ENCODE measurements at regions not wholly inside any gene's neighbourhood (a gene's known extent, or its start where the extent isn't known, plus 50 kb on each side); places are given as distances from the start of the nearest gene placed in this dataset.

DNA sequence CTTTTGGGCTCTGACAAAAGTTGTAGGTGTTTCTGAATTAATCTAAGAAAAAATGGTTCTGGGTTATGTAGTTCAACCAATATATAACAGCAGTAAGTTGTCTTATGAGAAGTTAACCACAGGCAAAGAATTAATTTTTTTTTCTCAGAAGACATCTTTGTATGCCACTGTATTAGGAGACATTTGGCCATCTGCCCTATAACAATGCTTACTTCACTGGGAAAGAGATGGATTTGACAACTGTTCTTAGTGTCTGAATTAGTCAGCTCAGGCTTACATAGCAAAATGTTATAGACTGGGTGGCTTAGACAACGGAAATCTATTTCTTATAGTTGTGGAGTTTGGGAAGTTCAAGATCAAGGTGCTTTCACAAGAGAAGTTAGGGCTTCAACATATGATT, 508.1 kb downstream of the STIM2 start:
- TF ChIP-seq, protein P1, sequence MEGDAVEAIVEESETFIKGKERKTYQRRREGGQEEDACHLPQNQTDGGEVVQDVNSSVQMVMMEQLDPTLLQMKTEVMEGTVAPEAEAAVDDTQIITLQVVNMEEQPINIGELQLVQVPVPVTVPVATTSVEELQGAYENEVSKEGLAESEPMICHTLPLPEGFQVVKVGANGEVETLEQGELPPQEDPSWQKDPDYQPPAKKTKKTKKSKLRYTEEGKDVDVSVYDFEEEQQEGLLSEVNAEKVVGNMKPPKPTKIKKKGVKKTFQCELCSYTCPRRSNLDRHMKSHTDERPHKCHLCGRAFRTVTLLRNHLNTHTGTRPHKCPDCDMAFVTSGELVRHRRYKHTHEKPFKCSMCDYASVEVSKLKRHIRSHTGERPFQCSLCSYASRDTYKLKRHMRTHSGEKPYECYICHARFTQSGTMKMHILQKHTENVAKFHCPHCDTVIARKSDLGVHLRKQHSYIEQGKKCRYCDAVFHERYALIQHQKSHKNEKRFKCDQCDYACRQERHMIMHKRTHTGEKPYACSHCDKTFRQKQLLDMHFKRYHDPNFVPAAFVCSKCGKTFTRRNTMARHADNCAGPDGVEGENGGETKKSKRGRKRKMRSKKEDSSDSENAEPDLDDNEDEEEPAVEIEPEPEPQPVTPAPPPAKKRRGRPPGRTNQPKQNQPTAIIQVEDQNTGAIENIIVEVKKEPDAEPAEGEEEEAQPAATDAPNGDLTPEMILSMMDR (IDR thresholded peaks at IDR 0.05): no peak
- no peak for TF ChIP-seq POLR2A (IDR thresholded peaks at IDR 0.05)
